ENCODE measurements at regions not wholly inside any gene's neighbourhood (a gene's known extent, or its start where the extent isn't known, plus 50 kb on each side); places are given as distances from the start of the nearest gene placed in this dataset.

GRCh38 chr5:33079548-33079947 lies 361.2 kb upstream of the TARS1 start:
- no peak overlapping the region for H3K4me3 ChIP-seq (ENCODE audit: low read length)
- no peak overlapping the region for H3K27ac Mint-ChIP-seq
- POLR2A ChIA-PET: no interaction called here
- TF ChIP-seq CTCF (IDR thresholded peaks at IDR 0.05): no peak
- peaks cover 5% of the 10 kb centered on the region for H3K9me3 Mint-ChIP-seq
- no peak overlapping the region for H3K27ac ChIP-seq (ENCODE audit: low read depth in 1 of 2, low read length in 2 of 2)
- H3K4me1 ChIP-seq (ENCODE audit: insufficient read depth, low read length): no peaks in the 10 kb centered on the region
- intact Hi-C loops (cut with DNase I, micrococcal nuclease): no loop called here
- H3K4me3 Mint-ChIP-seq: no peak overlapping the region
- ATAC-seq (ENCODE audit: poor library complexity) (no peak), DNase-seq (no peak)
- H3K36me3 Mint-ChIP-seq (ENCODE audit: low read depth): no peaks in the 10 kb centered on the region
- CTCF ChIA-PET: no interaction called here
- H3K9me3 ChIP-seq (ENCODE audit: control insufficient read depth in 1 of 2, insufficient read depth in 1 of 2, low read length in 2 of 2): no peaks in the 10 kb centered on the region
- H3K4me1 Mint-ChIP-seq (ENCODE audit: low read depth): no peaks in the 10 kb centered on the region
- H3K27me3 Mint-ChIP-seq: no peaks in the 10 kb centered on the region
- no peaks in the 10 kb centered on the region for H3K27me3 ChIP-seq (ENCODE audit: control insufficient read depth in 1 of 2, insufficient read depth in 2 of 2, low read length in 2 of 2)
- H3K36me3 ChIP-seq (ENCODE audit: insufficient read depth, low read length): no peaks in the 10 kb centered on the region

- POLR2A ChIA-PET: no interaction called here
- Histone ChIP-seq H3K4me1 (ENCODE audit: insufficient read depth, low read length) (no peaks in the 10 kb centered on the region), H3K4me3 (ENCODE audit: low read length) (no peak overlapping the region), H3K36me3 (ENCODE audit: insufficient read depth, low read length) (no peaks in the 10 kb centered on the region), H3K27me3 (ENCODE audit: control insufficient read depth in 1 of 2, insufficient read depth in 2 of 2, low read length in 2 of 2) (no peaks in the 10 kb centered on the region), H3K27ac (ENCODE audit: low read depth in 1 of 2, low read length in 2 of 2) (no peak overlapping the region), H3K9me3 (ENCODE audit: control insufficient read depth in 1 of 2, insufficient read depth in 1 of 2, low read length in 2 of 2) (no peaks in the 10 kb centered on the region)
- DNase-seq: no peak
- no peaks in the 10 kb centered on the region for H3K36me3 Mint-ChIP-seq (ENCODE audit: low read depth)
- no peak overlapping the region for H3K27ac Mint-ChIP-seq
- peaks cover 5% of the 10 kb centered on the region for H3K9me3 Mint-ChIP-seq
- intact Hi-C loops (cut with DNase I, micrococcal nuclease): no loop called here
- H3K27me3 Mint-ChIP-seq: no peaks in the 10 kb centered on the region
- no peak for ATAC-seq (ENCODE audit: poor library complexity)
- no peak overlapping the region for H3K4me3 Mint-ChIP-seq
- CTCF ChIA-PET: no interaction called here
- no peaks in the 10 kb centered on the region for H3K4me1 Mint-ChIP-seq (ENCODE audit: low read depth)
- no peak for TF ChIP-seq CTCF (IDR thresholded peaks at IDR 0.05)
Measured at GRCh38 chr5:33080287-33080686, 360.5 kb upstream of the TARS1 start.

GRCh38 chr5:33088176-33088575 lies 352.6 kb upstream of the TARS1 start:
- ChIA-PET CTCF (no interaction called here), POLR2A (no interaction called here)
- H3K36me3 ChIP-seq (ENCODE audit: insufficient read depth, low read length): no peaks in the 10 kb centered on the region
- no peak overlapping the region for H3K27ac Mint-ChIP-seq
- H3K27me3 Mint-ChIP-seq: no peaks in the 10 kb centered on the region
- peaks cover 2% of the 10 kb centered on the region for H3K9me3 Mint-ChIP-seq
- no peak overlapping the region for H3K4me3 ChIP-seq (ENCODE audit: low read length)
- ATAC-seq (ENCODE audit: poor library complexity) (no peak), DNase-seq (no peak)
- no peaks in the 10 kb centered on the region for H3K4me1 ChIP-seq (ENCODE audit: insufficient read depth, low read length)
- H3K27ac ChIP-seq (ENCODE audit: low read depth in 1 of 2, low read length in 2 of 2): no peak overlapping the region
- no peaks in the 10 kb centered on the region for H3K36me3 Mint-ChIP-seq (ENCODE audit: low read depth)
- H3K4me3 Mint-ChIP-seq: no peak overlapping the region
- no peak for TF ChIP-seq CTCF (IDR thresholded peaks at IDR 0.05)
- intact Hi-C loops (cut with DNase I, micrococcal nuclease): no loop called here
- H3K4me1 Mint-ChIP-seq (ENCODE audit: low read depth): no peaks in the 10 kb centered on the region
- no peaks in the 10 kb centered on the region for H3K27me3 ChIP-seq (ENCODE audit: control insufficient read depth in 1 of 2, insufficient read depth in 2 of 2, low read length in 2 of 2)
- H3K9me3 ChIP-seq (ENCODE audit: control insufficient read depth in 1 of 2, insufficient read depth in 1 of 2, low read length in 2 of 2): peaks cover 0 to 12% of the 10 kb centered on the region in 2 experiments
